WTC11 (cell line): ENCODE measurements at regions not wholly inside any gene's neighbourhood (a gene's known extent, or its start where the extent isn't known, plus 50 kb on each side); places are given as distances from the start of the nearest gene placed in this dataset.

Experiments used
- ATAC-seq: fragments of 200-7000 bp; cut with Tn5 transposase; 2 replicates; pipeline ENCODE4 v1.10.0; 2021; ENCODE audit warnings: mild to moderate bottlenecking, moderate library complexity
- CTCF ChIA-PET: fragments of 300-600 bp; sonication (Branson Sonifier 250); formaldehyde crosslinking; loops from one replicate; lab custom pipeline; 2021; ENCODE audit warnings: antibody characterized with exemption; lab: Charles Lee
- POLR2A ChIA-PET: fragments of 350-600 bp; sonication (Branson Sonifier 250); formaldehyde crosslinking; loops from one replicate; lab custom pipeline; 2021; ENCODE audit warnings: antibody characterized with exemption; lab: Charles Lee
- DNase-seq: peaks from one replicate; pipeline ENCODE4 v3.0.0; 2021; ENCODE audit warnings: low spot score
- H3K27ac Mint-ChIP-seq: 2 replicates; pipeline ENCODE4 v1.8.0; 2021; ENCODE audit warnings: mixed read lengths
- H3K27me3 Mint-ChIP-seq: 2 replicates; pipeline ENCODE4 v1.8.0; 2021; ENCODE audit warnings: low read depth, mild to moderate bottlenecking, moderate library complexity, mixed read lengths
- H3K36me3 Mint-ChIP-seq: 2 replicates; pipeline ENCODE4 v1.8.0; 2021; ENCODE audit warnings: mixed read lengths
- H3K4me1 Mint-ChIP-seq: 2 replicates; pipeline ENCODE4 v1.8.0; 2022; ENCODE audit warnings: mixed read lengths
- H3K4me3 Mint-ChIP-seq: 2 replicates; pipeline ENCODE4 v1.8.0; 2021; ENCODE audit warnings: mild to moderate bottlenecking, moderate library complexity, mixed read lengths
- H3K9me3 Mint-ChIP-seq: 2 replicates; pipeline ENCODE4 v1.8.0; 2021; ENCODE audit warnings: mixed read lengths
- E2F1 ChIP-seq: sonication (generic); formaldehyde crosslinking; IDR thresholded peaks from 2 replicates; pipeline ENCODE4 v1.8.0; 2022; ENCODE audit warnings: mild to moderate bottlenecking, missing genetic modification reagents
- FOXK1 ChIP-seq: sonication (generic); formaldehyde crosslinking; IDR thresholded peaks from 2 replicates; pipeline ENCODE4 v1.8.0; 2022; ENCODE audit warnings: mild to moderate bottlenecking, moderate library complexity, missing genetic modification reagents
- GTF2I ChIP-seq: fragments of 250-450 bp; sonication (Bioruptor Pico); conservative IDR thresholded peaks from 2 replicates; pipeline ENCODE4 v1.4.0; 2021; ENCODE audit warnings: mild to moderate bottlenecking
- HMGXB4 ChIP-seq: sonication (generic); formaldehyde crosslinking; IDR thresholded peaks from 2 replicates; pipeline ENCODE4 v1.8.1; 2023; ENCODE audit warnings: mild to moderate bottlenecking, moderate library complexity, missing genetic modification reagents
- NFYB ChIP-seq: sonication (generic); formaldehyde crosslinking; conservative IDR thresholded peaks from 2 replicates; pipeline ENCODE4 v1.8.0; 2022; ENCODE audit warnings: low read depth, missing genetic modification reagents
- SMAD3 ChIP-seq: sonication (generic); formaldehyde crosslinking; IDR thresholded peaks from 2 replicates; pipeline ENCODE4 v1.8.0; 2022; ENCODE audit warnings: missing genetic modification reagents, mild to moderate bottlenecking, borderline replicate concordance
- SOX15 ChIP-seq: fragments of 250-450 bp; sonication (Bioruptor Pico); IDR thresholded peaks from 2 replicates; pipeline ENCODE4 v1.9.0; 2021; ENCODE audit warnings: mild to moderate bottlenecking
- STAT6 ChIP-seq: sonication (generic); formaldehyde crosslinking; conservative IDR thresholded peaks from 2 replicates; pipeline ENCODE4 v1.8.1; 2023; ENCODE audit warnings: mild to moderate bottlenecking, low read depth, missing genetic modification reagents, moderate library complexity
- ZNF121 ChIP-seq: sonication (generic); formaldehyde crosslinking; IDR thresholded peaks from 2 replicates; pipeline ENCODE4 v1.8.0; 2023; ENCODE audit warnings: missing genetic modification reagents
- ZNF138 ChIP-seq: sonication (generic); formaldehyde crosslinking; conservative IDR thresholded peaks from 2 replicates; pipeline ENCODE4 v1.8.1; 2022; ENCODE audit warnings: mild to moderate bottlenecking, moderate library complexity, missing genetic modification reagents
- ZNF232 ChIP-seq: sonication (generic); formaldehyde crosslinking; IDR thresholded peaks from 2 replicates; pipeline ENCODE4 v1.8.0; 2022; ENCODE audit warnings: mild to moderate bottlenecking, missing genetic modification reagents
- ZNF263 ChIP-seq: sonication (generic); formaldehyde crosslinking; IDR thresholded peaks from 2 replicates; pipeline ENCODE4 v1.8.1; 2022; ENCODE audit warnings: low read depth, mild to moderate bottlenecking, moderate library complexity, missing genetic modification reagents
- ZNF317 ChIP-seq: sonication (generic); formaldehyde crosslinking; IDR thresholded peaks from 2 replicates; pipeline ENCODE4 v1.8.1; 2023; ENCODE audit warnings: low read depth, mild to moderate bottlenecking, moderate library complexity, missing genetic modification reagents, borderline replicate concordance
- ZNF396 ChIP-seq: fragments of 250-450 bp; sonication (Bioruptor Pico); IDR thresholded peaks from 2 replicates; pipeline ENCODE4 v1.8.0; 2021; ENCODE audit warnings: mild to moderate bottlenecking, moderate library complexity, borderline replicate concordance
- ZNF423 ChIP-seq: fragments of 250-450 bp; sonication (Bioruptor Pico); IDR thresholded peaks from 2 replicates; pipeline ENCODE4 v2.1.2; 2022; ENCODE audit warnings: mild to moderate bottlenecking, moderate library complexity
- ZNF425 ChIP-seq: fragments of 250-450 bp; sonication (Bioruptor Pico); conservative IDR thresholded peaks from 2 replicates; pipeline ENCODE4 v1.9.0; 2021; ENCODE audit warnings: mild to moderate bottlenecking
- TF ChIP-seq, protein P1 (sequence below): fragments of 250-450 bp; sonication (Bioruptor Pico); IDR thresholded peaks from 2 replicates; pipeline ENCODE4 v1.9.0; 2021; ENCODE audit warnings: mild to moderate bottlenecking
- TF ChIP-seq, protein P2 (sequence below): sonication (generic); formaldehyde crosslinking; IDR thresholded peaks from 2 replicates; pipeline ENCODE4 v1.8.0; 2023; ENCODE audit warnings: missing genetic modification reagents
- TF ChIP-seq, protein P3 (sequence below): fragments of 250-450 bp; sonication (Bioruptor Pico); IDR thresholded peaks from 2 replicates; pipeline ENCODE4 v1.9.0; 2021; ENCODE audit warnings: mild to moderate bottlenecking, borderline replicate concordance
- TF ChIP-seq, protein P4 (sequence below): sonication (generic); formaldehyde crosslinking; IDR thresholded peaks from 2 replicates; pipeline ENCODE4 v1.8.1; 2023; ENCODE audit warnings: mild to moderate bottlenecking, missing genetic modification reagents, moderate library complexity

DNA sequence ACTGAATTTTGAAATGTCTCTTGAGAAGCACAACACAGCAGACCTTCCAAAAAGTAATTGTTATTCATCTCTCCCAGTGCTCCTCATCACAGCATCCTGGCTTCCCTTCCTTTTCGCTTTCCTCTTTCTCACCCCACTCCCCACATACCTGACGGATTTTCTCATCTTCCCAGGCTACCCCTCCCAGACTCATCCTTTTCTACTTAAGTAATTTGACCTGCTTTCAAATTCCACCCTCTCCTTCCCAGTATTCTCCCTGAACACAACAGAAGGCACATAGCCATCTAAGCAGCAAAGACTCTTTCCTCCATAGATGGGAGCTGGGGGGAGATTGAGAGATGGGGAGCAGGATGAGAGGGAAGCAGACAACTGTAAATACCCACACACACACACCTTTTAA, 187.1 kb upstream of the STT3B start (continued):
- TF ChIP-seq SOX15 (no peak), ZNF396 (CRISPR knock-in tag) (no peak), ZNF263 (CRISPR knock-in tag) (no peak), FOXK1 (CRISPR knock-in tag) (no peak), SMAD3 (CRISPR knock-in tag) (no peak), ZNF138 (CRISPR knock-in tag) (no peak), E2F1 (CRISPR knock-in tag) (no peak), NFYB (CRISPR knock-in tag) (no peak), ZNF121 (CRISPR knock-in tag) (no peak)
- TF ChIP-seq, protein P1, sequence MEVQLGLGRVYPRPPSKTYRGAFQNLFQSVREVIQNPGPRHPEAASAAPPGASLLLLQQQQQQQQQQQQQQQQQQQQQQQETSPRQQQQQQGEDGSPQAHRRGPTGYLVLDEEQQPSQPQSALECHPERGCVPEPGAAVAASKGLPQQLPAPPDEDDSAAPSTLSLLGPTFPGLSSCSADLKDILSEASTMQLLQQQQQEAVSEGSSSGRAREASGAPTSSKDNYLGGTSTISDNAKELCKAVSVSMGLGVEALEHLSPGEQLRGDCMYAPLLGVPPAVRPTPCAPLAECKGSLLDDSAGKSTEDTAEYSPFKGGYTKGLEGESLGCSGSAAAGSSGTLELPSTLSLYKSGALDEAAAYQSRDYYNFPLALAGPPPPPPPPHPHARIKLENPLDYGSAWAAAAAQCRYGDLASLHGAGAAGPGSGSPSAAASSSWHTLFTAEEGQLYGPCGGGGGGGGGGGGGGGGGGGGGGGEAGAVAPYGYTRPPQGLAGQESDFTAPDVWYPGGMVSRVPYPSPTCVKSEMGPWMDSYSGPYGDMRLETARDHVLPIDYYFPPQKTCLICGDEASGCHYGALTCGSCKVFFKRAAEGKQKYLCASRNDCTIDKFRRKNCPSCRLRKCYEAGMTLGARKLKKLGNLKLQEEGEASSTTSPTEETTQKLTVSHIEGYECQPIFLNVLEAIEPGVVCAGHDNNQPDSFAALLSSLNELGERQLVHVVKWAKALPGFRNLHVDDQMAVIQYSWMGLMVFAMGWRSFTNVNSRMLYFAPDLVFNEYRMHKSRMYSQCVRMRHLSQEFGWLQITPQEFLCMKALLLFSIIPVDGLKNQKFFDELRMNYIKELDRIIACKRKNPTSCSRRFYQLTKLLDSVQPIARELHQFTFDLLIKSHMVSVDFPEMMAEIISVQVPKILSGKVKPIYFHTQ (CRISPR knock-in tag): no peak

DNA sequence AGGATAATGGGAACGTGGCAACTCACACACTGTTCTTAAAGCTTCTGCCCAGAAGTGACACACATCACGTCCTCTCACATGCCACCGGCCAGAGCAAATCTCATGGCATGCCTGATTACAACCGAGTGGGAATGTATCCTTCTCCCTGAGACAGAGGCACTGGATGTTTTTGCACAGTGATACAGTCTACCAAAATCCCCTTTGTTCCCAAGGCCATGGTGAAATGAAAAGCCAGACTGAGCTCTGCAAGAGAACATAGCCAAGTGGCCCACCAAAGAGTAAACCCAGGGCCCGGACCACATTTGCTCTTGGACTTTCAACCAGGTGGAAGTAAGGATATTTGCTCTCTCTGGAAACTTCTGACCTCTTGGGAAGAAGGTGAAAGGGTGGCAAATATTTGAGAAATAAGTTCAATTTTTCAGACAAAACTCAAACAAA, 186.2 kb upstream of the STT3B start:
- Mint-ChIP-seq H3K27ac (no peak overlapping the region), H3K36me3 (peaks cover 9% of the 10 kb centered on the region), H3K4me3 (no peak overlapping the region), H3K9me3 (peaks cover 12% of the 10 kb centered on the region), H3K4me1 (peaks cover 22% of the 10 kb centered on the region), H3K27me3 (no peaks in the 10 kb centered on the region)
- DNase-seq: no peak
- POLR2A ChIA-PET: no interaction called here
- no peak for ATAC-seq
- CTCF ChIA-PET: no interaction called here
- TF ChIP-seq ZNF425 (CRISPR knock-in tag): no peak
- TF ChIP-seq STAT6 (CRISPR knock-in tag): no peak
- TF ChIP-seq ZNF232: no peak
- TF ChIP-seq, protein P2, sequence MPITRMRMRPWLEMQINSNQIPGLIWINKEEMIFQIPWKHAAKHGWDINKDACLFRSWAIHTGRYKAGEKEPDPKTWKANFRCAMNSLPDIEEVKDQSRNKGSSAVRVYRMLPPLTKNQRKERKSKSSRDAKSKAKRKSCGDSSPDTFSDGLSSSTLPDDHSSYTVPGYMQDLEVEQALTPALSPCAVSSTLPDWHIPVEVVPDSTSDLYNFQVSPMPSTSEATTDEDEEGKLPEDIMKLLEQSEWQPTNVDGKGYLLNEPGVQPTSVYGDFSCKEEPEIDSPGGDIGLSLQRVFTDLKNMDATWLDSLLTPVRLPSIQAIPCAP: no peak
- TF ChIP-seq NFYB (CRISPR knock-in tag): no peak
- TF ChIP-seq HMGXB4 (CRISPR knock-in tag): no peak
- TF ChIP-seq ZNF396 (CRISPR knock-in tag): no peak
- TF ChIP-seq, protein P3, sequence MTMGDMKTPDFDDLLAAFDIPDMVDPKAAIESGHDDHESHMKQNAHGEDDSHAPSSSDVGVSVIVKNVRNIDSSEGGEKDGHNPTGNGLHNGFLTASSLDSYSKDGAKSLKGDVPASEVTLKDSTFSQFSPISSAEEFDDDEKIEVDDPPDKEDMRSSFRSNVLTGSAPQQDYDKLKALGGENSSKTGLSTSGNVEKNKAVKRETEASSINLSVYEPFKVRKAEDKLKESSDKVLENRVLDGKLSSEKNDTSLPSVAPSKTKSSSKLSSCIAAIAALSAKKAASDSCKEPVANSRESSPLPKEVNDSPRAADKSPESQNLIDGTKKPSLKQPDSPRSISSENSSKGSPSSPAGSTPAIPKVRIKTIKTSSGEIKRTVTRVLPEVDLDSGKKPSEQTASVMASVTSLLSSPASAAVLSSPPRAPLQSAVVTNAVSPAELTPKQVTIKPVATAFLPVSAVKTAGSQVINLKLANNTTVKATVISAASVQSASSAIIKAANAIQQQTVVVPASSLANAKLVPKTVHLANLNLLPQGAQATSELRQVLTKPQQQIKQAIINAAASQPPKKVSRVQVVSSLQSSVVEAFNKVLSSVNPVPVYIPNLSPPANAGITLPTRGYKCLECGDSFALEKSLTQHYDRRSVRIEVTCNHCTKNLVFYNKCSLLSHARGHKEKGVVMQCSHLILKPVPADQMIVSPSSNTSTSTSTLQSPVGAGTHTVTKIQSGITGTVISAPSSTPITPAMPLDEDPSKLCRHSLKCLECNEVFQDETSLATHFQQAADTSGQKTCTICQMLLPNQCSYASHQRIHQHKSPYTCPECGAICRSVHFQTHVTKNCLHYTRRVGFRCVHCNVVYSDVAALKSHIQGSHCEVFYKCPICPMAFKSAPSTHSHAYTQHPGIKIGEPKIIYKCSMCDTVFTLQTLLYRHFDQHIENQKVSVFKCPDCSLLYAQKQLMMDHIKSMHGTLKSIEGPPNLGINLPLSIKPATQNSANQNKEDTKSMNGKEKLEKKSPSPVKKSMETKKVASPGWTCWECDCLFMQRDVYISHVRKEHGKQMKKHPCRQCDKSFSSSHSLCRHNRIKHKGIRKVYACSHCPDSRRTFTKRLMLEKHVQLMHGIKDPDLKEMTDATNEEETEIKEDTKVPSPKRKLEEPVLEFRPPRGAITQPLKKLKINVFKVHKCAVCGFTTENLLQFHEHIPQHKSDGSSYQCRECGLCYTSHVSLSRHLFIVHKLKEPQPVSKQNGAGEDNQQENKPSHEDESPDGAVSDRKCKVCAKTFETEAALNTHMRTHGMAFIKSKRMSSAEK (CRISPR knock-in tag): no peak
- no peak for TF ChIP-seq ZNF263 (CRISPR knock-in tag)
- no peak for TF ChIP-seq GTF2I
- TF ChIP-seq ZNF317 (CRISPR knock-in tag): no peak
- TF ChIP-seq, protein P4, sequence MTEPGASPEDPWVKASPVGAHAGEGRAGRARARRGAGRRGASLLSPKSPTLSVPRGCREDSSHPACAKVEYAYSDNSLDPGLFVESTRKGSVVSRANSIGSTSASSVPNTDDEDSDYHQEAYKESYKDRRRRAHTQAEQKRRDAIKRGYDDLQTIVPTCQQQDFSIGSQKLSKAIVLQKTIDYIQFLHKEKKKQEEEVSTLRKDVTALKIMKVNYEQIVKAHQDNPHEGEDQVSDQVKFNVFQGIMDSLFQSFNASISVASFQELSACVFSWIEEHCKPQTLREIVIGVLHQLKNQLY (CRISPR knock-in tag): no peak
- no peak for TF ChIP-seq ZNF423 (CRISPR knock-in tag)
